ENCODE measurements at regions not wholly inside any gene's neighbourhood (a gene's known extent, or its start where the extent isn't known, plus 50 kb on each side); places are given as distances from the start of the nearest gene placed in this dataset.
"Not testable (repeated sequence)": the region's sequence is repeated elsewhere in the genome, so short reads cannot be mapped to it uniquely, and the experiment has no call there.

GRCh38 chr14:24744641-24745040 is 110.7 kb upstream of the GZMB start:
- no peak for DNase-seq (ENCODE audit: low read depth, low spot score)

- DNase-seq (ENCODE audit: low read depth, low spot score): peak; percentile 76
Observed at GRCh38 chr14:24741871-24742270, 107.9 kb upstream of the GZMB start.

DNA sequence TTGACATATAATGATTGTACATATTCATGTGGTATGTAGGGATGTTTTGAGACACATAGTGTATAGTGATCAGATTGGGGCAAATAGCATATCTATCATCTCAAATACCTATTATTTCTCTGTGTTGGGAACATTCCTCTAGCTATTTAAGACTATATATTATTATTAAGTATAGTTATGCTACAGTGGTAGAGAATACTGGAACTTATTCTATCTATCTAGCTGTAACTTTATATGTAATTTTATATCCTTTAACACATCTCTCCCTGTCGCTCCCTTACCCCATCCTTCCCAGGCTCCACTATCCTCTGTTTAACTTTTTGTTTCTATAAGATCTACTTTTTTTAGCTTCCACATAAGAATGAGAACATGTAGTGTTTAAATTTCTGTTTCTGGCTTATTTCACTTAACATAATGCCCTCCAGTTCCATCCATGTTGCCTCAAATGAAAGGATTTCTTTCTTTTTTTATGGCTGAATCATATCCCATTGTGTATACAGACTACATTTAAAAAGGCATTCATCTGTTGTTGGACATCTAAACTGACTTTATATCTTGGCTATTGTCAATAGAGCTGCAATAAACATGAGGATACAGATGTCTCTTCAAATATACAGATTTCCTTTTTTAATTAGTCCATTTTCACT is 102.1 kb upstream of the GZMB start:
- DNase-seq (ENCODE audit: low read depth, low spot score): no peak

DNA sequence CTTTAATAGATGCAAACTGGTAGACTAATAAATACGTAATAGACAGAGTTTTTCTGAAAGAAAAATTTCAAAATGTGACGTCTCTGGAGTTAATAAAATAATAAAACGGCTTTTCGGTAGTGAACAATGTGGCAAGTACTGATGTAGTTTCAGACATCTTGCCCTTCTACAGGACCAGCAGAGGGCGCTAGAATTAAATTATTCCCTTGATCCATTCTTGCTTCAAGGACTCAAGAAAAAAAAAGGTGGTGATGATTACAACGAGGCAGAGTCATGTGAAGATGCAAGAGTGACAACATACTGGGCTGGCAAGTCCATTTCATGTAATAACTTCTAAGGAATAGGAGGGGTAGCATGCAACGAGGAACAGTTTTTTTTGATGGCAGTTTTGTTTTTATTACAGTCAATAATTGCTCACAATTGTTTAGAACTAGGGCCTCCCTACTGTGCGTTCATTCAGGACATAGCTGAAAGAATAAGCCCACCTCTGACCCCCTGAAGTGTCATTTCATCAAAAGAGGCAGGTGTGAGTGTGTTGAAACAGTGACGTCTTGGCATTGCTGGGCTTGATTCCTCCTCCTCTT is 101.0 kb upstream of the GZMB start:
- DNase-seq (ENCODE audit: low read depth, low spot score): peak; percentile 78

- DNase-seq (ENCODE audit: low read depth, low spot score): no peak
Observed at GRCh38 chr14:24726480-24726879, 92.5 kb upstream of the GZMB start.

DNA sequence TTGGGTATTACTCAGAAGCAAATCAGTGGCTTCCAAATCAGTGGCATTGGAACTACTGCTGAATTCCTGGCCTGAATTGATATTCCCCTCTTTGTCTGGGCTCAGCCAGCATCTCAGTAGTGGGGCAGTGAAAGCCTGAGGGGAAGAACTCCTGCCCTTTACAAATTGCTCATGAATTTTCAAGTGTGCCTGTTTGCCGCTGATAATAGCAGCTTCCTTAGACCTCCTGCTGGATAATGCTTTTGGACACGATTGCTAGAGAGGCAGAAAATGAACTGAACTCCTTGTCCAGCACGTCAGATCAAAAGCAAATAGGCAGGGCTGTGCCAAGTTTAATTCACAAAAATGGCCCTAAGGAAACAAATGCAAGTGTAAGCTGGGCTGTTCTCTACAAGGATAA is 91.3 kb upstream of the GZMB start:
- DNase-seq (ENCODE audit: low read depth, low spot score): peak; percentile 4

DNA sequence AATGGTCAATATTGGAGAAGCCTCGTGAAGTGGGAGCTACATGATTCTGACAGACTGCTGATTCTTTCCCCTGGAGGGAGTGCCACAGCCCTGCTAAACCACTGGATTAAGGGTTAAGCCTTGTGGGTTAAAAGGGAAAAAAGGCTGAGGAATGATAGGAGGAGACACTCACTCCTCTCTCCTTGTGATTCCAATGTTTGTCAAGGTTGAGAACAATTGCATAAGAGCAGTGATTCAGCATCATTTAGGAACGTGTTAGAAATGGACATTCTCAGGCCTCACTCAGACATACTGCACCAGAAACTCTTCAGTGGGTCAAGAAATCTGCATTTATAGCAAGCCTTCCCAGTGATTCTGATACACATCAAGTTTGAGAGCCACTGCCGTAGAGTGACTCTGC is 87.8 kb upstream of the GZMB start:
- no peak for DNase-seq (ENCODE audit: low read depth, low spot score)

GRCh38 chr14:24715239-24715638 is 81.2 kb upstream of the GZMB start:
- no peak for DNase-seq (ENCODE audit: low read depth, low spot score)

DNA sequence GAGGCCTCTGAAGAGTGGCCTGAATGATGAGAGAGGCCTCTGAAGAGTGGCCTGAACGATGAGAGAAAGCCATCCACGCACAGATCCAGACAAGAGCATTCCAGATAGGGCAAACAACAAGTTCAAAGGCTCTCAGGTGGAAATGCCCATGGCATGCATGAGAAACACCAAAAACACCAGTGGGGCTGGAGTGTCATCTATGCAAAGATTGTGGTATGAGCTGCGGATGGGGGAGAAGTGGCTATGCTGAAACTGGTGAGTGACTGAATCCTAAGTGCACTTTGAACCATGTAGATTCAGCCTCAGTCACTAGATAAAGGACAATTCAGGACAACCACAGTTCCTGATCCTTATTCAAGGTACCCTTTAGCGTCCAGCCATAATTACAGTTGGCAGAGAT is 79.4 kb upstream of the GZMB start:
- DNase-seq (ENCODE audit: low read depth, low spot score): no peak

GRCh38 chr14:24712909-24713308 is 78.9 kb upstream of the GZMB start:
- no peak for DNase-seq (ENCODE audit: low read depth, low spot score)

- DNase-seq (ENCODE audit: low read depth, low spot score): no peak
Observed at GRCh38 chr14:24712374-24712773, 78.4 kb upstream of the GZMB start.

GRCh38 chr14:24710403-24711112 is 76.6 kb upstream of the GZMB start:
- peak; percentile 72 for DNase-seq (ENCODE audit: low read depth, low spot score)

- no peak for DNase-seq (ENCODE audit: low read depth, low spot score)
Observed at GRCh38 chr14:24708684-24709083, 74.7 kb upstream of the GZMB start.

DNA sequence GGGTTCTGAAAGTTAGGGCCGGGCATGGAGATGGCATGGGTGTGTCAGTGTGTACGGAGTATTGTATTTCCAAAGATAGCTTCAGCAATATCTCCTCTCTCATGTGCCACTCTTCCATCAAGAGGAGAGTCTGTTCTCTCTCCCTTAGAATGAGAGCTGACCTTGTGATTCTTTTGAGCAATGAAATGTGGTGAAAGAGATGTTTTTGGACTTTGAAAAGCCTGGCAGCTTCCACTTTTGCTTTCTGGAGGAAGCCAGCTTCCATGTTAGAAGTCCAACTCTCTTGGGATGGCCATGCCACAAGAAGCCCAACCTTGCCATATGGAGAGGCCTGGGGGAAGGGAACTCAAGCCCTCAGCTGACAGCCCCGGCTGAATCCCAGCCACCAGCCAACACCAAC is 72.4 kb upstream of the GZMB start:
- no peak for DNase-seq (ENCODE audit: low read depth, low spot score)

DNA sequence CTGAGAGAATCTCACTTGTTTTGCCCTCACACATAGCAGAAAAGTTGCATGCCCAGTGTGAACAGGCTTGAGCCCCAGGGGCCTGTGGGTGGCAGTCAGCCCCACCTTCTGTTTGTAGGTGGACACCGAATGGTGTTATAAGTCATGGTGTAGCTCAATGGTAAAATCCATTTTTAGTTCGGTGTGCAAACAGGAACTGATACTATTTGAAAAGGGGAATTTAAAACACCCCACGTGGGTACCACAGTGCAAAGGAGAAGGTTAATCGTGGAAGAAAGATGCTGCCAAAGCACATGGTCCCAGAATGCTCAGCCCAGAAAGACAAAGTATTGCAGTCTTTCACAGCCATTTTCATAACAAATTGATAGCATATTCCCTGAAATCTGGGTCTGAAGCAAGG is 71.8 kb upstream of the GZMB start:
- no peak for DNase-seq (ENCODE audit: low read depth, low spot score)

DNA sequence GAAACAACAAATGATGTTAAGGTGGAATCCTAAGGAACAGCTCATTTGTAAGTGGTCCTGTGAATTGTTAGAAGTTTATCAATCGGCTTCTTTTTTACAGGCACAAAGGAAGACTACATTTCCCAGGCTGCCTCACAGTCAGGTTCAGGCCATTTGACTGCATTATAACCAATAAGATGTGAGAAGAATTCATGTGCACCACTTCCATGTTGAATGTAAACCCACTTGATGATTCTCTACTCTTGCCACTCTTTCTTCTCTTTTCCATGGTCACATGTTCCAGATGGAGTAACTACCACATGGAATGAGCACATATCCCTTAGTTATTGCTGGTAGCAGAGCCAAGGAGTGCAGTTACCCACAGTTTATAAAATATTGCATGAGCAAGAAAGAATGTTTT is 67.1 kb upstream of the GZMB start:
- DNase-seq (ENCODE audit: low read depth, low spot score): no peak

- no peak for DNase-seq (ENCODE audit: low read depth, low spot score)
Observed at GRCh38 chr14:24700511-24700910, 66.5 kb upstream of the GZMB start.

GRCh38 chr14:24699052-24699451 is 65.1 kb upstream of the GZMB start:
- DNase-seq (ENCODE audit: low read depth, low spot score): no peak

DNA sequence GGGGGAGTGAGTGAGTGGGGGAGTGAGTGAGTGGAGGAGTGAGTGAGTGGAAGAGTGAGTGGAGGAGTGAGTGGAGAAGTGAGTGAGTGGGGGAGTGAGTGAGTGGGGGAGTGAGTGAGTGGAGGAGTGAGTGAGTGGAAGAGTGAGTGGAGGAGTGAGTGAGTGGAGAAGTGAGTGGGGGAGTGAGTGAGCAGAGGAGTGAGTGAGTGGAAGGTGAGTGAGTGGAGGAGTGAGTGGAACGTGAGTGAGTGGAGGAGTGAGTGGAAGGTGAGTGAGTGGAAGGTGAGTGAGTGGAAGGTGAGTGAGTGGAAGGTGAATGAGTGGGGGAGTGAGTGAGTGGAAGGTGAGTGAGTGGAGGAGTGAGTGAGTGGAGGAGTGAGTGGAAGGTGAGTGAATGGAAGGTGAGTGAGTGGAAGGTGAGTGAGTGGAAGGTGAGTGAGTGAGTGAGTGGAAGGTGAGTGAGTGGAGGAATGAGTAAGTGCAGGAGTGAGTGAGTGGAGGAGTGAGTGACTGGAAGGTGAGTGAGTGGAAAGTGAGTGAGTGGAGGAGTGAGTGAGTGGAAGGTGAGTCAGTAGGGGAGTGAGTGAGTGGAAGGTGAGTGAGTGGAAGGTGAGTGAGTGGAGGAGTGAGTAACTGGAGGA is 62.4 kb upstream of the GZMB start:
- not testable (repeated sequence) for DNase-seq (ENCODE audit: low read depth, low spot score)

GRCh38 chr14:24695265-24696241 is 61.6 kb upstream of the GZMB start:
- no peak for DNase-seq (ENCODE audit: low read depth, low spot score)

GRCh38 chr14:24694680-24695079 is 60.7 kb upstream of the GZMB start:
- no peak for DNase-seq (ENCODE audit: low read depth, low spot score)

DNA sequence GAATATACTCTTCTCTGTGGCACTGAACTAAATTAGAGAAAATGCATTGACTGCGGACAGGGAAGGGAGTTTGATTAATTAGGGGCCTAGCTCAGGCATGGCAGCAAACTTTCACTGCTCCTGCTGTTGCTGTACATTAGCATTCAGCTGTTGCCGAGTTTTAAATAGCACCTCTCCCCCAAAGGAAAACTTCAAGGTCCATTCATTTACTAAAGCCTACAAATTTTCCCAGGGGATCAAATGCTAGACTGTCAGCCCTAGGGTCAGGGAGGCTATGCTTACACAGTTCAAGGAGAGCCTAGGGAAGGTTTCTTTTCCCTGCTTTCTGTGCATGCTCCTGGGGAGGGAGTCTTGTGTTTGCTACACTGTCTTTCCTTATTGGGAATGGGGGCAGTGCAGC is 60.0 kb upstream of the GZMB start:
- no peak for DNase-seq (ENCODE audit: low read depth, low spot score)

Data from astrocyte of the hippocampus (primary cell).